HG02852 (cell line): ENCODE measurements at regions not wholly inside any gene's neighbourhood (a gene's known extent, or its start where the extent isn't known, plus 50 kb on each side); places are given as distances from the start of the nearest gene placed in this dataset.
"Not testable (repeated sequence)": the region's sequence is repeated elsewhere in the genome, so short reads cannot be mapped to it uniquely, and the experiment has no call there.

ENCODE experiments used
- ATAC-seq: cut with Tn5 transposase; IDR thresholded peaks from one replicate; pipeline ENCODE4 v1.9.1; 2021; ENCODE audit warnings: mild to moderate bottlenecking, moderate library complexity; ENCODE audit not compliant: unreplicated experiment

DNA sequence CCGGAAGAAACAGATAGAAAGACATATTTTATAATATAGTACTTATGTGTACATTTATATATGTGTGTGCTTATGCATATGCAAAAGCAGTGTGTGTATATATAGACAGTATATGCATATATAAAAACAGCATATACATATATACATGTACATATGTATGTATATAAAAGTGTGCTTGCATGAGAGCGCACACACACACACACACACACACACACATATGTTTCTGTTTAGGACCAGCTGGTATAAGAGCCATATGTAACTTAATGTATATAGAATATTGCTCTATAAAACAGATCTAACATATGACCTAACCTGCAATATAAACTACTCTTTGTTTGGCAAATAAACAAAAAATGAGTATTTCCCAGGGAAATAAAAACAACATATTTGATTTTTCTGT is 65.1 kb upstream of the CDH9 start:
- no peak for ATAC-seq

- ATAC-seq: not testable (repeated sequence)
Measured at GRCh38 chr5:27095761-27096160, 57.4 kb upstream of the CDH9 start.

DNA sequence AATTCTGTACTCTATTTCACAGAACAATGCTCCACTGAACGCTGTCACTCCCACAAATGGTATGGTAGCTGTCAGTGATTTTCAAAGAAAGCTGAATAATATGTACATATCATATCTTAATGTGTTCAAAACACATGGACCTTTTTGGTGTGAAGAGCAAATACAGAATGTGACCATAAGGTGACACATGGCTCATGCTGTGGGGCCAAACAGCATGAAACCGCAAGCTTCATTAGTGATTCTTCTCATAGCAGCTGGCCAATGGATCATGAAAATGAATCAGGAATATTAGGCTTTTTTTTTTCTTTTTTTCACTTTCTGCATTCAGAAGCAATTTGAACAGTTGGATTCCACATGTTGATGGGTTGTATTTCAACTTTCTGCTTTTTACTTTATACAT is 54.9 kb upstream of the CDH9 start:
- no peak for ATAC-seq

- ATAC-seq: no peak
Measured at GRCh38 chr5:27091858-27092257, 53.5 kb upstream of the CDH9 start.

DNA sequence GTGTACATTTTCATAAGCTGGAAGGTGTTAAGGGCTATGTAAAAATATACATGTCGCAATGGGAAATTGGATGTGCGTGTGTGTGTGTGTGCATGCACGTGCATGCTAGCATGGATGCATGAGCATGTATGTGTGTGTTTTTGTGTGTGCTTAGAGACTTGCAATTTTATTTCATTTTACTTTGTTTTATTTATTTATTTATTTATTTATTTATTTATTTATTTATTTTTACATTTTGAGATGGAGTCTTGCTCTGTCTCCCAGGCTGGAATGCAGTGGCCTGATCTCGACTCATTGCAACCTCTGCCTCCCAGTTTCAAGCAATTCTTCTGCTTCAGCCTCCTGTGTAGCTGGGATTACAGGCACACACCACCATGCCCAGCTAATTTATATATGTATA is 50.4 kb upstream of the CDH9 start:
- not testable (repeated sequence) for ATAC-seq
